HepG2 (cell line): ENCODE measurements at regions not wholly inside any gene's neighbourhood (a gene's known extent, or its start where the extent isn't known, plus 50 kb on each side); places are given as distances from the start of the nearest gene placed in this dataset.

ENCODE experiments used
- POLR2AphosphoS5 ChIP-seq: IDR thresholded peaks from 2 replicates; pipeline ENCODE4 v1.6.1; 2012; ENCODE audit warnings: low read depth, low read length
- TAF1 ChIP-seq: sonication (generic); formaldehyde crosslinking; IDR thresholded peaks from 2 replicates; pipeline ENCODE4 v1.4.0; 2020; ENCODE audit warnings: missing genetic modification reagents
- ZNF138 ChIP-seq: sonication (generic); formaldehyde crosslinking; IDR thresholded peaks from 2 replicates; pipeline ENCODE4 v1.5.0; 2020; ENCODE audit warnings: mild to moderate bottlenecking, low read depth, missing genetic modification reagents
- ZNF329 ChIP-seq: sonication (generic); formaldehyde crosslinking; IDR thresholded peaks from 2 replicates; pipeline ENCODE4 v1.9.0; 2021; ENCODE audit warnings: low read depth, mild to moderate bottlenecking, missing genetic modification reagents

GRCh38 chr7:79872176-79872575 lies 262.5 kb upstream of the GNAI1 start:
- no peak for TF ChIP-seq TAF1 (CRISPR knock-in tag)
- no peak for TF ChIP-seq ZNF138 (CRISPR knock-in tag)
- TF ChIP-seq ZNF329 (CRISPR knock-in tag), result no peak
- TF ChIP-seq POLR2AphosphoS5, result no peak
